Gastroesophageal sphincter (tissue), 4 donors: ENCODE measurements at regions not wholly inside any gene's neighbourhood (a gene's known extent, or its start where the extent isn't known, plus 50 kb on each side); places are given as distances from the start of the nearest gene placed in this dataset.

Experiments
- ATAC-seq: fragments of 150-250 bp; one replicate; pipeline ENCODE4 v1.9.1; 2016; ENCODE audit warnings: mild to moderate bottlenecking, moderate library complexity
- H3K27ac ChIP-seq, 4 donors: fragments of 200-600 bp; sonication (generic) in 3 of 4; 1 replicate in 3 of 4; 2 replicates in 1 of 4; pipeline ENCODE4 v1.5.1; 2016 to 2019
- H3K27me3 ChIP-seq: fragments of 200-600 bp; sonication (generic); one replicate; pipeline ENCODE4 v1.5.1; 2019
- H3K36me3 ChIP-seq, 2 donors: fragments of 200-600 bp; sonication (generic); one replicate each; pipeline ENCODE4 v1.5.1; 2019; ENCODE audit warnings: control low read depth in 1 of 2
- H3K4me1 ChIP-seq, 3 donors: fragments of 200-600 bp; sonication (generic); 1 replicate in 2 of 3; 2 replicates in 1 of 3; pipeline ENCODE4 v1.5.1; 2016 to 2019; ENCODE audit warnings: control low read depth in 2 of 3
- H3K4me3 ChIP-seq, 2 donors: fragments of 200-600 bp; sonication (generic); one replicate each; pipeline ENCODE4 v1.5.1; 2019; ENCODE audit warnings: mild to moderate bottlenecking in 1 of 2, moderate library complexity in 1 of 2
- H3K9me3 ChIP-seq, 3 donors: fragments of 200-600 bp; sonication (generic); one replicate each; pipeline ENCODE4 v1.5.1; 2017 to 2019; ENCODE audit warnings: control low read depth in 2 of 3
- EP300 ChIP-seq: sonication (generic); formaldehyde crosslinking; IDR thresholded peaks from one replicate; pipeline ENCODE4 v1.6.1; 2017; ENCODE audit warnings: antibody characterized with exemption, mild to moderate bottlenecking
- POLR2A ChIP-seq, 2 donors: fragments of 450-650 bp; IDR thresholded peaks; one replicate each; pipeline ENCODE4 v1.6.1; 2017; ENCODE audit warnings: antibody characterized with exemption in 2 of 2, mild to moderate bottlenecking in 2 of 2, moderate library complexity in 1 of 2
- POLR2AphosphoS5 ChIP-seq: sonication (generic); formaldehyde crosslinking; IDR thresholded peaks from one replicate; pipeline ENCODE4 v1.6.1; 2017; ENCODE audit warnings: antibody characterized with exemption
- WGBS, 2 donors: methylation state at CpG; one replicate each; pipeline ENCODE4 v1.1.5; 2018; ENCODE audit warnings: low coverage in 1 of 2; 5-methylcytosine and 5-hydroxymethylcytosine counted together
- TF ChIP-seq, protein P1 (sequence below), 4 experiments: fragments of 200-600 bp in 2 of 4; fragments of 450-650 bp in 2 of 4; sonication (generic) in 1 of 4; IDR thresholded peaks; one replicate each; pipeline ENCODE4 v1.5.1; 2017 to 2019; ENCODE audit warnings: antibody characterized with exemption in 4 of 4, mild to moderate bottlenecking in 2 of 4, moderate library complexity in 2 of 4

DNA sequence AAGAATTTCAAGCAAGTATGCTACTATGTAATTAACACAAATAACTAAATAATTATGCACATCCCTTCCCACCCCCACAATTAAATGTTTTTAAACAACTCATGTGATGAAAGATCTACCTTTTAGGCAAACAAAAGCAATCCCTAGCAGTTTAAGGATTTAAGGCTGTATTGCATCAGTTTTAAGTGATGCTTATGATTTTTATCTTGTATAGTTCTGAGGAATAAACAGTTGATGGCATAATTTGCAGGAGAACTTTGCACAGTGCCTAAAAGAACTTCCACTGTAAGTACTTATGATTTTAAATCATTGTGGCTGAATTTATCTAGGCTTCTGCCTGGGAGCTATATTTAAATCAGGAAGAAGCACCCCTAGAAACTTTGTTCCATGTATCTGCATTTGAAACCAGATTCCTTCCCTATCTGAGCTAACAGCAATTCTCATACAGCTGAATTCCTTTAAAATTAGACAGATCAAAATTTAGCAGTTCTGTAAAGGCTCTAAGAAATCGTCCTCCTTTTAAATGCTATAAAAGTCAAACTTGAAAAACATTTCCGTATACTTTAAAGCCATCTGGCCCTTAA, 388.6 kb downstream of the BCAT1 start:
- Histone ChIP-seq H3K4me3 (peak overlapping the region; percentile 84 to 87), H3K27me3 (no peaks in the 10 kb centered on the region), H3K9me3 (no peaks in the 10 kb centered on the region), H3K27ac (peak overlapping the region in 3 of 4 donors; percentile 83 to 89 (median 85)), H3K4me1 (peaks cover 0 to 33% (median 6%) of the 10 kb centered on the region in 3 donors), H3K36me3 (no peaks in the 10 kb centered on the region)
- ATAC-seq: no peak
- TF ChIP-seq, protein P1, sequence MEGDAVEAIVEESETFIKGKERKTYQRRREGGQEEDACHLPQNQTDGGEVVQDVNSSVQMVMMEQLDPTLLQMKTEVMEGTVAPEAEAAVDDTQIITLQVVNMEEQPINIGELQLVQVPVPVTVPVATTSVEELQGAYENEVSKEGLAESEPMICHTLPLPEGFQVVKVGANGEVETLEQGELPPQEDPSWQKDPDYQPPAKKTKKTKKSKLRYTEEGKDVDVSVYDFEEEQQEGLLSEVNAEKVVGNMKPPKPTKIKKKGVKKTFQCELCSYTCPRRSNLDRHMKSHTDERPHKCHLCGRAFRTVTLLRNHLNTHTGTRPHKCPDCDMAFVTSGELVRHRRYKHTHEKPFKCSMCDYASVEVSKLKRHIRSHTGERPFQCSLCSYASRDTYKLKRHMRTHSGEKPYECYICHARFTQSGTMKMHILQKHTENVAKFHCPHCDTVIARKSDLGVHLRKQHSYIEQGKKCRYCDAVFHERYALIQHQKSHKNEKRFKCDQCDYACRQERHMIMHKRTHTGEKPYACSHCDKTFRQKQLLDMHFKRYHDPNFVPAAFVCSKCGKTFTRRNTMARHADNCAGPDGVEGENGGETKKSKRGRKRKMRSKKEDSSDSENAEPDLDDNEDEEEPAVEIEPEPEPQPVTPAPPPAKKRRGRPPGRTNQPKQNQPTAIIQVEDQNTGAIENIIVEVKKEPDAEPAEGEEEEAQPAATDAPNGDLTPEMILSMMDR (IDR thresholded peaks at IDR 0.05): no peak
- TF ChIP-seq EP300: no peak
- 22 to 28% methylated on average over 2 of the region's 2 CpGs for WGBS, 2 donors

DNA sequence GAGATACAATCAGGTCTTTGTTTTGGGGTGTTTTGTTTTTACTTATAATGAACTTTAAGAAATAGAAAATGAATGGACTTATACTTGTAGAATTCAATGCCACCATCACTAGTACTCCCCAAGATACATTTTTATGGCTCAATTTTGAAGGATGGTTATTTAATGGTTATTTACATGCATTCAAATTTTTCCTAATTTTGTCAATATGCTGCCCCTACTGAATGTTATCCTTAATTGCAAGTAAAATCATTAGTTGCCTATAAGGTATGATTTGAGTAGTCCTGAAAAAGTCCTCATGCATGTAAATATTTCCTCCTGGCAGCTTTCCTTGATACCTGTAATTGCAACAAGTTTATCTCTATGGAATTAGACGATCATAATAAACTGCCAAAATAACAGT, 391.2 kb downstream of the BCAT1 start:
- TF ChIP-seq POLR2A (IDR thresholded peaks at IDR 0.05) (no peak), EP300 (no peak)
- TF ChIP-seq, protein P1 (IDR thresholded peaks at IDR 0.05): no peak
- H3K27me3 ChIP-seq: no peaks in the 10 kb centered on the region
- H3K27ac ChIP-seq: no peak overlapping the region
- peaks cover 0 to 16% (median 6%) of the 10 kb centered on the region in 3 donors for H3K4me1 ChIP-seq
- H3K36me3 ChIP-seq: no peaks in the 10 kb centered on the region
- no peak for ATAC-seq
- WGBS, 2 donors: 82 to 89% methylated on average over 1 of the region's 1 CpG
- no peaks in the 10 kb centered on the region for H3K9me3 ChIP-seq
- H3K4me3 ChIP-seq: no peak overlapping the region

DNA sequence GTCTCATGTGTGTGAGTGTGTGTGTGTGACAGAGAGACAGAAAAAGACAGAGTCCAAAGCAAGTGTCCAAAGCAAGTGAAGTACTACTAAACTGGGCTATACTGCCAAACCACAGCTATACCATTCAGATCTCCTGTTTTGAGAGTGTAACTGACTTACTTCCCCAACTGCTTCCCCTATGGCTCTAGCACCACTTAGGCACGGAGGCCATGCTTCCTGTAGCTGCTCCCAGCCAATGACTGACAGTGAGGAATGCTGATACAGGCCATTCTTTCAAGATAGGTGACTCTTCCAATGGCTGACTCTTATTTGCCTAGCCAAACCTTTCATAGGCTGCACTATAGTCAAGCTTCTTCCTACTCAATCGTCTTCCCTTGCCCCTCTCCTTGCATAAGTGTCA, 393.2 kb downstream of the BCAT1 start:
- 77 to 92% methylated on average over 2 of the region's 2 CpGs for WGBS, 2 donors
- Histone ChIP-seq H3K9me3 (no peaks in the 10 kb centered on the region), H3K36me3 (no peaks in the 10 kb centered on the region), H3K27me3 (no peaks in the 10 kb centered on the region), H3K4me3 (no peak overlapping the region), H3K4me1 (peaks cover 0 to 9% (median 3%) of the 10 kb centered on the region in 3 donors), H3K27ac (no peak overlapping the region)
- TF ChIP-seq, protein P1 (IDR thresholded peaks at IDR 0.05): no peak
- no peak for TF ChIP-seq POLR2AphosphoS5
- no peak for TF ChIP-seq EP300
- no peak for ATAC-seq

DNA sequence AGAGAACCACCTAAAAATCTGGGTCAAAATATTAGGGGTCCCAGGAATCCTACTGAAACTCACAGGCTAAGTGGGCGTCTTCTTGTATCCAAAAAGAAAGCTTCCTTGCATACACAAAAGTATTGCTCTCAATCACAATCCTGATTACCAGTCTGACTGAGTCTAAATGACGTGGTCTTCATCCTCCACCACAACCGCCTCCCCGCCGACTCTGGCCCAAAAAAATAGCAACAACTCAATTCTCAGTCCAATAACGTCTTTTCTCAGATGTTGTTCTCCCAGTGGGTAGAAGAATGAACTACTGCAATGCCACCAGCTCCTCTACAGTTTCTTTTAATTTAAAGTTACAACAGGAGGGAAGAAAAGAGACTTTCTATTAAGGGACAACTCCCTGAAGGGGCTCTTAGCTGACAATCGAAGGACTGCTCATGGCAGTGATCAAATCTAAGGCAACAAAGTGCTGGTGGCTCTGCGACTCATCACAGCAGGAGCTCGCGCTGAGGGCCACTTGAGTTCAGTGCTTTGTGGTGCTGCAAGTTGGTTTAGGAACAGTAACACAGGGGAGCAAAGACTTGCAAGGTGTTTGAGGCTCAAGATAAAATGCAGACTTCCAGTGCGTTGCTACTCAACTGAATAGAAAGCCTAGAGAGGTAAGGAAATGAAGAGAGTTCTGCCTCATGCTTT, 394.1 kb downstream of the BCAT1 start:
- no peaks in the 10 kb centered on the region for H3K4me1 ChIP-seq
- TF ChIP-seq, protein P1 (IDR thresholded peaks at IDR 0.05): no peak
- TF ChIP-seq POLR2AphosphoS5: no peak
- TF ChIP-seq EP300: no peak
- TF ChIP-seq POLR2A (IDR thresholded peaks at IDR 0.05): no peak
- H3K27ac ChIP-seq: no peak overlapping the region
- no peaks in the 10 kb centered on the region for H3K27me3 ChIP-seq
- WGBS, 2 donors: 86 to 97% methylated on average over 9 of the region's 11 CpGs
- no peak for ATAC-seq
- H3K9me3 ChIP-seq: no peaks in the 10 kb centered on the region
- H3K36me3 ChIP-seq: no peaks in the 10 kb centered on the region
- H3K4me3 ChIP-seq: no peak overlapping the region

DNA sequence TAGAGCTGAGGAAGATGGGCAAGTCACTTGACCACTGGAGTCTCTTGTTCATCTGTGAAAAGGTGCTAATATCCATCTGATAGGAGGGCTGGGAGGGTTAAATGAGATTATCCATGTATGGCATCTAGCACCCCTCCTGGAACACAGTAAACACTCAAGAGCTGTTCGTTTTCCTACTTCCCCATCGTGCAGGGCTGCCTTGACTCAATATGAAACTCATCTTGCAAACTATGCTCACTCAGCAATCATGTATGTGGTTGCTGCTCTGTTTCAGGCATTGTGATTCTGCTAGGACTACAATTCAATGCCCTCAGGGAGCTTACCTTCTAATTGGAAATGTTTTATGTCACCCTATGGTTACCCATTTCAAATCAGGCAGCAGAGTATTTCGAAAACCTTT, 395.6 kb downstream of the BCAT1 start:
- Histone ChIP-seq H3K27ac (no peak overlapping the region), H3K9me3 (no peaks in the 10 kb centered on the region), H3K27me3 (no peaks in the 10 kb centered on the region), H3K36me3 (no peaks in the 10 kb centered on the region), H3K4me1 (no peaks in the 10 kb centered on the region), H3K4me3 (no peak overlapping the region)
- TF ChIP-seq EP300 (no peak), POLR2AphosphoS5 (no peak), POLR2A (IDR thresholded peaks at IDR 0.05) (no peak)
- TF ChIP-seq, protein P1 (IDR thresholded peaks at IDR 0.05): no peak
- ATAC-seq: no peak
- WGBS, 2 donors: 87 to 100% methylated on average over 1 to 3 of the region's 3 CpGs
